Kidney (tissue), 13 donors: ENCODE measurements at regions not wholly inside any gene's neighbourhood (a gene's known extent, or its start where the extent isn't known, plus 50 kb on each side); places are given as distances from the start of the nearest gene placed in this dataset.

ENCODE experiments used
- DNase-seq, 5 donors: peaks; one replicate each; pipeline ENCODE4 v3.0.0-alpha.2; 2013 to 2020
- FAIRE-seq: peaks from 2 replicates; lab custom pipeline; 2012; peaks lifted over from hg19 to GRCh38; lab: Jason Lieb, UNC
- H3K27ac ChIP-seq, 2 donors: one replicate each; pipeline ENCODE4 v1.7.0; 2013; ENCODE audit warnings: low read depth in 2 of 2, low read length in 2 of 2, inconsistent platforms in 1 of 2
- H3K27me3 ChIP-seq: one replicate; pipeline ENCODE4 v1.7.1; 2013; ENCODE audit warnings: low read length, inconsistent platforms; ENCODE audit not compliant: control insufficient read depth, insufficient read depth
- H3K36me3 ChIP-seq, 3 donors: one replicate each; pipeline versions ENCODE4 v1.7.0 to v1.7.1; 2013; ENCODE audit warnings: low read length in 3 of 3, control low read depth in 1 of 3, inconsistent platforms in 1 of 3; ENCODE audit not compliant: insufficient read depth in 3 of 3, control insufficient read depth in 2 of 3
- H3K4me1 ChIP-seq, 3 donors: one replicate each; pipeline versions ENCODE4 v1.7.0 to v1.7.1; 2013; ENCODE audit warnings: low read length in 3 of 3, inconsistent platforms in 1 of 3, low read depth in 1 of 3; ENCODE audit not compliant: control insufficient read depth in 2 of 3, insufficient read depth in 2 of 3
- H3K4me3 ChIP-seq, 3 donors: one replicate each; pipeline versions ENCODE4 v1.7.0 to v1.8.1; 2013; ENCODE audit warnings: low read length in 3 of 3, control low read depth in 1 of 3, inconsistent platforms in 1 of 3
- H3K9ac ChIP-seq, 3 donors: one replicate each; pipeline versions ENCODE4 v1.7.0 to v1.7.1; 2013; ENCODE audit warnings: low read length in 3 of 3, control low read depth in 1 of 3, inconsistent platforms in 1 of 3
- H3K9me3 ChIP-seq, 3 donors: one replicate each; pipeline versions ENCODE4 v1.7.0 to v1.7.1; 2013; ENCODE audit warnings: low read length in 3 of 3, control low read depth in 1 of 3, inconsistent platforms in 1 of 3; ENCODE audit not compliant: control insufficient read depth in 2 of 3, insufficient read depth in 1 of 3
- CTCF ChIP-seq: IDR thresholded peaks from 3 replicates; pipeline ENCODE4 v1.5.1; 2012; ENCODE audit warnings: mild to moderate bottlenecking, moderate library complexity, borderline replicate concordance; ENCODE audit not compliant: insufficient read depth; ENCODE audit errors: extremely low read depth
- intact Hi-C: fragments of 100-400 bp; cut with DNase I; formaldehyde crosslinking; loops from one replicate; pipeline ENCODE4 v1.11.1; 2022
- donor health status: control.
- donor health status: control.
- donor health status: control.
- donor health status: control.
- donor health status: control.
- donor health status: DM: yes; HTN: yes; CAD: no.
- donor health status: Normal renal cell carcinoma (clear cell type).

GRCh38 chr5:159467666-159468065 lies 137.4 kb upstream of the IL12B start:
- no peak overlapping the region for H3K4me3 ChIP-seq
- peaks cover 0 to 2% (median 0%) of the 10 kb centered on the region in 3 donors for H3K4me1 ChIP-seq
- H3K9ac ChIP-seq = no peak overlapping the region
- FAIRE-seq (no peak), DNase-seq (no peak)
- intact Hi-C loops = no loop called here
- no peaks in the 10 kb centered on the region for H3K36me3 ChIP-seq
- no peaks in the 10 kb centered on the region for H3K9me3 ChIP-seq
- H3K27me3 ChIP-seq = no peaks in the 10 kb centered on the region
- TF ChIP-seq CTCF = no peak
- no peak overlapping the region for H3K27ac ChIP-seq

GRCh38 chr5:159469496-159470372 lies 139.4 kb upstream of the IL12B start:
- Histone ChIP-seq H3K9me3 (no peaks in the 10 kb centered on the region), H3K36me3 (no peaks in the 10 kb centered on the region), H3K9ac (no peak overlapping the region), H3K4me1 (no peaks in the 10 kb centered on the region), H3K27me3 (no peaks in the 10 kb centered on the region), H3K27ac (no peak overlapping the region), H3K4me3 (no peak overlapping the region)
- DNase-seq (no peak), FAIRE-seq (no peak)
- intact Hi-C loops = no loop called here
- no peak for TF ChIP-seq CTCF

- Histone ChIP-seq H3K27me3 (no peaks in the 10 kb centered on the region), H3K36me3 (no peaks in the 10 kb centered on the region), H3K9me3 (peaks cover 0 to 3% (median 0%) of the 10 kb centered on the region in 3 donors), H3K9ac (no peak overlapping the region), H3K4me3 (no peak overlapping the region), H3K4me1 (no peaks in the 10 kb centered on the region), H3K27ac (no peak overlapping the region)
- intact Hi-C loops = no loop called here
- no peak for DNase-seq
- no peak for TF ChIP-seq CTCF
- no peak for FAIRE-seq
Observed at GRCh38 chr5:159471904-159472303, 141.6 kb upstream of the IL12B start.
